HG03108 (cell line): ENCODE measurements at regions not wholly inside any gene's neighbourhood (a gene's known extent, or its start where the extent isn't known, plus 50 kb on each side); places are given as distances from the start of the nearest gene placed in this dataset.
A peak's percentile ranks its signal among the peaks of the same experiment; 100 is the strongest.
"Not testable (repeated sequence)": the region's sequence is repeated elsewhere in the genome, so short reads cannot be mapped to it uniquely, and the experiment has no call there.

Experiments used
- ATAC-seq: cut with Tn5 transposase; IDR thresholded peaks from one replicate; pipeline ENCODE4 v1.9.1; 2021; ENCODE audit warnings: moderate library complexity; ENCODE audit not compliant: unreplicated experiment

DNA sequence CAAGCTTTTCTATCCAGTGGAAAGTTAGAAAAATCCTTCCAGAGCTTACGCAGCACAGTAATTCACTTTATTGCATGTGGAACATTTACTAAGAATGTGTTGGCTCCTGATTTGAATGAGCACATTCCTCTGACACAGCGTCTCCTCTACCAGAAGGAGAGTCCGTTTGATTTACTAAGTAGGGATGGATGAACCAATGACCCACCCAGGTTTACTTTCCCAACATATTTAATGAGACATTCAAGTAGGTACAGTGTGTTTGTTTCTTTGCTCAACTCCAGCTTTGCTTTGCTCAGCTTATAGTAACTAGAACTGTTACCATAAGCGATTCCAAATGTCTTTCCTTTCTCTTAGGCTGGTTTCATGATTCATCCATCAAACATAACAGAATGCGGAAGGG, 161.7 kb downstream of the SMARCA1 start:
- ATAC-seq = no peak

GRCh38 chrX:129360175-129360574, 163.1 kb downstream of the SMARCA1 start:
- ATAC-seq = peak; percentile 90

DNA sequence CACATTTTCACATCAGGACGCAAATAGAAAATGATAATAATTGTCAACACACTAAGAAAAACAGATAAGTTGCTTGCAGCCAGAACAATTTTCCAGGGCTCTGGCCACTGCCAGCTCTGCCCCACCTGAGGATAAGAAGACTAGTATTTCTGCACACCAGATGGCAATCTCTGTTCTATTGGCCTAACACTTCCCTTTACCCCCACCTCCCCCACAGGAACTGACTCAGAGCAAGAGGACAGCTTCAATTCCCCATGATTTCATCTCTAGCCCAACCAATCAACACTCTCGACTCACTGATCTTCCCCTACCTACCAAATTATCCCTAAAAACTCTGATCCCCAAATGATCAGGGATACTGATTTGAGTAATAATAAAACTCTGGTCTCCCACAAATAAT, 164.0 kb downstream of the SMARCA1 start:
- no peak for ATAC-seq

DNA sequence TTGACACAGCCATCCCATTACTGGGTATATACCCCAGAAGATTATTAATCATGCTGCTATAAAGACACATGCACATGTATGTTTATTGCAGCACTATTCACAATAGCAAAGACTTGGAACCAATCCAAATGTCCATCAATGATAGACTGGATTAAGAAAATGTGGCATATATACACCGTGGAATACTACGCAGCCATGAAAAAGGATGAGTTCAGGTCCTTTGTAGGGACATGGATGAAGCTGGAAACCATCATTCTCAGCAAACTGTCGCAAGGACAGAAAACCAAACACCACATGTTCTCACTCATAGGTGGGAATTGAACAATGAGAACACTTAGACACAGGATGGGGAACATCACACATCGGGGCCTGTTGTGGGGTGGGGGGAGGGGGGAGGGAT, 165.9 kb downstream of the SMARCA1 start:
- ATAC-seq = not testable (repeated sequence)

- no peak for ATAC-seq
Observed at GRCh38 chrX:129347291-129347690, 176.0 kb downstream of the SMARCA1 start.

- ATAC-seq = no peak
Observed at GRCh38 chrX:129346574-129346973, 176.7 kb downstream of the SMARCA1 start.

DNA sequence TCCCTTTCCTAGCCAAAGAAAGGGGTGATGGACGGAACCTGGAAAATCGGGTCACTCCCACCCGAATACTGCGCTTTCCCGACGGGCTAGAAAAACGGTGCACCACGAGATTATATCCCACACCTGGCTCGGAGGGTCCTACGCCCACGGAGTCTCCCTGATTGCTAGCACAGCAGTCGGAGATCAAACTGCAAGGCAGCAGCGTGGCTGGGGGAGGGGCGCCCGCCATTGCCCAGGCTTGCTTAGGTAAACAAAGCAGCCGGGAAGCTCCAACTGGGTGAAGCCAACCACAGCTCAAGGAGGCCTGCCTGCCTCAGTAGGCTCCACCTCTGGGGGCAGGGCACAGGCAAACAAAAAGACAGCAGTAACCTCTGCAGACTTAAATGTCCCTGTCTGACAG, 186.0 kb downstream of the SMARCA1 start:
- not testable (repeated sequence) for ATAC-seq

DNA sequence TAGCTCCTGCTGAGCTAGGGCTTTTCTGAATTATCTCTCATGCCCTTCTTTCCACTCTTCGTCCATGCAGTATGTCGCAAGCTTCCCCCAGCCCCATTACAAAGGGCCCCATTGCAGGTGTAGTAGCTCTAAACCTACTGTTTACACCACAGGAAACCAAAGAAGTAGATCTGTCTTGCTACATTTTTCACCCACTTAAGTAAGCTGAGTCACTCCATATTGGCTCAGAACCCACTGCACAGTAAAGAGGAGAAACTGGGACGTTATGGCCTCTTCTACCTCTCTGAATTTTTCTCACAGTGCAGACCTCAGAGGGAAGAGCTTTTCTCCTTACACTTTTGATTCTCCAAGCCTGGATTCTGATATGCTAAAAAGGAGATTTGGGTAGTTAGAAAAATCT, 200.2 kb downstream of the SMARCA1 start:
- ATAC-seq = no peak

DNA sequence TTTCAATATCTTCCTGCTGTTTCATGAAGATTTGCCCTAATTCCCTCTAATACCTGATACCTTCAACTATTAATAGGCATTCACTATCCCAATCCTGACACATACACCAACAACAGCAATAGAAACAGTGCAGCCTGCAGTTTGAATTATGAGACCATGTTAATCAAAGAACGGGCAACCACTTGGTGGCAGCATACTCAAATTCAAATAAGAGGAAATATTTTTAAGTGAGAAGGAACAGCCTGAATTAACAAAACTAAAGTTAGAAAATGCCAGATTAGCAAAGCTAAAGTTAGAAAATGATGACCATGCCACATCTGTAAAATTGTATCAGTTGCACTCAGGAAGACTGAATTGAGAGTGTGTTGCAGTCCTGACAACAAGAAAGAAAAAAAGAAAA, 204.9 kb downstream of the SMARCA1 start:
- no peak for ATAC-seq

DNA sequence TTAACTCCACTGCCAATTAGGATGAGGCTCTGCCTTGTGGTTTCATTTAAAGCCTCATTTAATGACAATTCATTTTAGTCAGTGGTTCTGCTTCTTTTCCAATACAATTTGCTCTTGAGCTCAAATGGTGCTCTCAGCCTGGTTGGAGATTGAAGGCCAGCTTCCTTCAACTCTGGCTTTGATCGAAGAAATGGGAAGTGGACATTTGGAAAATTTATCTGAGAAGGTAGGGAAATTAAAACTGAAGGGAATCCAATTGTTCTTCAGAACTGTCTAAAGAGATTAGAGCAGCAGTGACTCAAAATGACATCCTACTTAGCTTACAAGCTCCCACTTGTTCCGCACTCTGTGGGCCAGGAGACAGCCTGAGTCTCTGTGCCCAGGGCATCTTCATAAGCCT, 206.8 kb downstream of the SMARCA1 start:
- ATAC-seq = no peak

- no peak for ATAC-seq
Observed at GRCh38 chrX:129310000-129310399, 213.3 kb downstream of the SMARCA1 start.

DNA sequence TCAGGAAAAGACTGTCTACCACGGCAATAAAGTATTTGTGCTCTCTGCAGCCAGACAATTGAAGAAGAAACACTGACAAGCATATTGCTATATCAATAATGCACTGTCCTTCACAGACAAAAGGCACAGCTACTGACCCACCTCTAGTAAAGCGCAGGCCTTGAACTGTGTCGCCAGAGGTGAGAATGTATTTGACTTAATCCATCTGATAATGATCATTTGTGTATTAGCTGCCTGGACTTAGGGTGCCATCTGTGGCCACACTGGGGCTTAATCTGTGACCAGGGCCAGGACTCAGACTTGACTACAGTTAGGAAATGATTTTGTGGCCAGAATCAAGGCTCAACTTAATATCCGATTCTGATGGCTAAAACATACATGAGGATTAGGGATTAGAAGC, 260.4 kb downstream of the SMARCA1 start:
- ATAC-seq = no peak

- not testable (repeated sequence) for ATAC-seq
Observed at GRCh38 chrX:129255516-129255915, 267.8 kb downstream of the SMARCA1 start.

GRCh38 chrX:129249563-129249962, 273.7 kb downstream of the SMARCA1 start:
- no peak for ATAC-seq

GRCh38 chrX:129247642-129248041, 275.6 kb downstream of the SMARCA1 start:
- no peak for ATAC-seq

- no peak for ATAC-seq
Observed at GRCh38 chrX:129239371-129239770, 283.9 kb downstream of the SMARCA1 start.

GRCh38 chrX:129238011-129238410, 285.3 kb downstream of the SMARCA1 start:
- no peak for ATAC-seq

DNA sequence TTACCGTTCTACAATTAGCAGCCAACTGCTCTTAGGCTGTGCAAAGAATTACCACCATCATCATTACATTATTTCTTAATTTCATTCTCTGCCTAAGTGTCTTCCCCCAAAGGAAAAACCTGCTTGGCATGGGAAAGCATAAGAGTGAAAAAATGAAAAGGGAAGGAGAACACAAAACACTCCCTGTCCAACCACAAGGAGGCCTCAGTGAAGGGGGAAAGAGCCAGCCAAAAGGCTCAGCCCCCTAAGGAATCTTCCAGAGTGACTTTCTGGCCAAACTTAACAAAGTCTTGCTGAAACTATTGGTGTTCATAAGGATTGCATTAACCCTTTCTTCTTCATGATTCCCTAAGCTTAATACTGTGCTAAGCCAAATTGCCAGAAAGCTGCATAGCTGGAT, 287.4 kb downstream of the SMARCA1 start:
- ATAC-seq = no peak

DNA sequence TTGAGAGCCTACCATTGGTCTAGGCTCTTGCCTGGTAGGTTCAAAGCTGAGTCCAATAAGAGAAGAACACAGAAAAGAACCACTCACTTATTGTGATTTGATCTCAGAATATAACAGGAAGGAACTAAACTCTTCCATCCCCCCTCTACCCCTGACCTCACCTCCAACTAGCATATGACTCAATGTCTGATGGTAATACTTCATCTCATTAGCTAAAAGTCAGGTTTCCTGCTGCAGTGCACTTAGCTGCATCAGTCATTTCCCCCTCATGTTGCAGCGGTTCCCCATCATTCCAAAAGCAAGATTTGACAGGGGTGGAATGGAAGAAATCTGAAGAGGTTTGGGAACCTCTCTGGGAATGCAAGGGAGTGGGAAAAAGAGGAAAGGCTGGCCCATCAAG, 289.5 kb downstream of the SMARCA1 start:
- no peak for ATAC-seq

- no peak for ATAC-seq
Observed at GRCh38 chrX:129230850-129231512, 292.3 kb downstream of the SMARCA1 start.

GRCh38 chrX:129230168-129230567, 293.1 kb downstream of the SMARCA1 start:
- ATAC-seq = no peak

GRCh38 chrX:129227366-129227765, 295.9 kb downstream of the SMARCA1 start:
- ATAC-seq = no peak

DNA sequence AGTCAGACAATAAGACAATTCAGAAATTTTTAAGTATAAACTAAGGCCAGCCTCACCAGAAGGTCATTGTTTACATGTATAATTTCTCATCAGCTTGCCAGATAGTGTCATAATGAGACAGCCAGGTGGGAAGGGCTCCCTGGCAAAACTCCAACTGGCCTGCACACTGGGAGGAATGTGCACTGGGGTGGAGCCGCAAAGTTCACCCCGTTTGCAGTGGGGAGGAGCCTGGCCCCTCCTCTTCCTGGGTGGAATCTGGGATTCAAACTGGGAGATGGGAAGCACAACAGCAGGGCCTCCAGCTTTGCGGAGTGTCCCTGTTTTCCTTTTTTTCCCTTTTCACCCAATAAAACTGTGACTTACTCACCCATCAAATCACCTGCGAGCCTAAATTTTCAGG, 329.9 kb downstream of the SMARCA1 start:
- no peak for ATAC-seq
